WTC11 (cell line): ENCODE measurements at regions not wholly inside any gene's neighbourhood (a gene's known extent, or its start where the extent isn't known, plus 50 kb on each side); places are given as distances from the start of the nearest gene placed in this dataset.

Experiments used
- ATAC-seq: fragments of 200-7000 bp; cut with Tn5 transposase; 2 replicates; pipeline ENCODE4 v1.10.0; 2021; ENCODE audit warnings: mild to moderate bottlenecking, moderate library complexity
- CTCF ChIA-PET: fragments of 300-600 bp; sonication (Branson Sonifier 250); formaldehyde crosslinking; loops from one replicate; lab custom pipeline; 2021; ENCODE audit warnings: antibody characterized with exemption; lab: Charles Lee
- POLR2A ChIA-PET: fragments of 350-600 bp; sonication (Branson Sonifier 250); formaldehyde crosslinking; loops from one replicate; lab custom pipeline; 2021; ENCODE audit warnings: antibody characterized with exemption; lab: Charles Lee
- DNase-seq: peaks from one replicate; pipeline ENCODE4 v3.0.0; 2021; ENCODE audit warnings: low spot score
- H3K27ac Mint-ChIP-seq: 2 replicates; pipeline ENCODE4 v1.8.0; 2021; ENCODE audit warnings: mixed read lengths
- H3K27me3 Mint-ChIP-seq: 2 replicates; pipeline ENCODE4 v1.8.0; 2021; ENCODE audit warnings: low read depth, mild to moderate bottlenecking, moderate library complexity, mixed read lengths
- H3K36me3 Mint-ChIP-seq: 2 replicates; pipeline ENCODE4 v1.8.0; 2021; ENCODE audit warnings: mixed read lengths
- H3K4me1 Mint-ChIP-seq: 2 replicates; pipeline ENCODE4 v1.8.0; 2022; ENCODE audit warnings: mixed read lengths
- H3K4me3 Mint-ChIP-seq: 2 replicates; pipeline ENCODE4 v1.8.0; 2021; ENCODE audit warnings: mild to moderate bottlenecking, moderate library complexity, mixed read lengths
- H3K9me3 Mint-ChIP-seq: 2 replicates; pipeline ENCODE4 v1.8.0; 2021; ENCODE audit warnings: mixed read lengths
- ATF1 ChIP-seq: sonication (generic); formaldehyde crosslinking; IDR thresholded peaks from 2 replicates; pipeline ENCODE4 v1.8.1; 2023; ENCODE audit warnings: mild to moderate bottlenecking, moderate library complexity, missing genetic modification reagents
- ATF2 ChIP-seq: sonication (generic); formaldehyde crosslinking; IDR thresholded peaks from 2 replicates; pipeline ENCODE4 v1.8.1; 2022; ENCODE audit warnings: low read depth, missing genetic modification reagents, borderline replicate concordance
- ATF3 ChIP-seq: sonication (generic); formaldehyde crosslinking; conservative IDR thresholded peaks from 2 replicates; pipeline ENCODE4 v1.8.1; 2022; ENCODE audit warnings: mild to moderate bottlenecking, missing genetic modification reagents
- E2F1 ChIP-seq: sonication (generic); formaldehyde crosslinking; IDR thresholded peaks from 2 replicates; pipeline ENCODE4 v1.8.0; 2022; ENCODE audit warnings: mild to moderate bottlenecking, missing genetic modification reagents
- EMX1 ChIP-seq: fragments of 250-450 bp; sonication (Bioruptor Pico); IDR thresholded peaks from 2 replicates; pipeline ENCODE4 v1.8.0; 2021; ENCODE audit warnings: mild to moderate bottlenecking
- ESRRA ChIP-seq: sonication (generic); formaldehyde crosslinking; IDR thresholded peaks from 2 replicates; pipeline ENCODE4 v1.8.1; 2022; ENCODE audit warnings: mild to moderate bottlenecking, missing genetic modification reagents, borderline replicate concordance
- FOXJ3 ChIP-seq: sonication (generic); formaldehyde crosslinking; IDR thresholded peaks from 2 replicates; pipeline ENCODE4 v1.9.0; 2021; ENCODE audit warnings: missing genetic modification reagents, mild to moderate bottlenecking, borderline replicate concordance
- FOXK1 ChIP-seq: sonication (generic); formaldehyde crosslinking; IDR thresholded peaks from 2 replicates; pipeline ENCODE4 v1.8.0; 2022; ENCODE audit warnings: mild to moderate bottlenecking, moderate library complexity, missing genetic modification reagents
- FOXP1 ChIP-seq: sonication (generic); formaldehyde crosslinking; IDR thresholded peaks from 2 replicates; pipeline ENCODE4 v1.8.0; 2022; ENCODE audit warnings: missing genetic modification reagents, mild to moderate bottlenecking, moderate library complexity, borderline replicate concordance
- HMGA2 ChIP-seq: fragments of 250-450 bp; sonication (Bioruptor Pico); IDR thresholded peaks from 2 replicates; pipeline ENCODE4 v1.4.0; 2021; ENCODE audit warnings: mild to moderate bottlenecking, moderate library complexity
- IRF1 ChIP-seq: sonication (generic); formaldehyde crosslinking; IDR thresholded peaks from 2 replicates; pipeline ENCODE4 v1.8.0; 2023; ENCODE audit warnings: missing genetic modification reagents
- NFATC4 ChIP-seq: fragments of 250-450 bp; sonication (Bioruptor Pico); IDR thresholded peaks from 2 replicates; pipeline ENCODE4 v1.9.0; 2021; ENCODE audit warnings: mild to moderate bottlenecking
- PRDM15 ChIP-seq: sonication (generic); formaldehyde crosslinking; IDR thresholded peaks from 2 replicates; pipeline ENCODE4 v1.8.0; 2022; ENCODE audit warnings: missing genetic modification reagents
- PRRX2 ChIP-seq: fragments of 250-450 bp; sonication (Bioruptor Pico); IDR thresholded peaks from 2 replicates; pipeline ENCODE4 v1.8.0; 2021; ENCODE audit warnings: mild to moderate bottlenecking
- SMAD4 ChIP-seq: sonication (generic); formaldehyde crosslinking; IDR thresholded peaks from 2 replicates; pipeline ENCODE4 v1.8.0; 2022; ENCODE audit warnings: mild to moderate bottlenecking, missing genetic modification reagents
- SP1 ChIP-seq: sonication (generic); formaldehyde crosslinking; conservative IDR thresholded peaks from 2 replicates; pipeline ENCODE4 v1.8.1; 2022; ENCODE audit warnings: missing genetic modification reagents
- TP53 ChIP-seq: sonication (generic); formaldehyde crosslinking; IDR thresholded peaks from 2 replicates; pipeline ENCODE4 v1.8.1; 2023; ENCODE audit warnings: mild to moderate bottlenecking, missing genetic modification reagents
- ZBTB21 ChIP-seq: sonication (generic); formaldehyde crosslinking; IDR thresholded peaks from 2 replicates; pipeline ENCODE4 v1.8.1; 2023; ENCODE audit warnings: mild to moderate bottlenecking, missing genetic modification reagents, borderline replicate concordance
- ZNF121 ChIP-seq: sonication (generic); formaldehyde crosslinking; IDR thresholded peaks from 2 replicates; pipeline ENCODE4 v1.8.0; 2023; ENCODE audit warnings: missing genetic modification reagents
- ZNF317 ChIP-seq: sonication (generic); formaldehyde crosslinking; IDR thresholded peaks from 2 replicates; pipeline ENCODE4 v1.8.1; 2023; ENCODE audit warnings: low read depth, mild to moderate bottlenecking, moderate library complexity, missing genetic modification reagents, borderline replicate concordance
- ZNF532 ChIP-seq: fragments of 250-450 bp; sonication (Bioruptor Pico); IDR thresholded peaks from 2 replicates; pipeline ENCODE4 v1.9.0; 2021; ENCODE audit warnings: mild to moderate bottlenecking, borderline replicate concordance
- ZSCAN18 ChIP-seq: fragments of 250-450 bp; sonication (Bioruptor Pico); IDR thresholded peaks from 2 replicates; pipeline ENCODE4 v2.1.2; 2022; ENCODE audit warnings: mild to moderate bottlenecking, moderate library complexity

GRCh38 chr2:240365971-240366471, 69.4 kb upstream of the GPC1 start (continued):
- TF ChIP-seq ATF3 = no peak

GRCh38 chr2:240366901-240367300, 68.6 kb upstream of the GPC1 start:
- H3K36me3 Mint-ChIP-seq = no peaks in the 10 kb centered on the region; the same call in 1 of the 2 replicates
- CTCF ChIA-PET = no interaction called here
- no peaks in the 10 kb centered on the region; the same call in 1 of the 2 replicates for H3K27me3 Mint-ChIP-seq
- H3K9me3 Mint-ChIP-seq = peaks cover 4% of the 10 kb centered on the region; the same call in 1 of the 2 replicates
- no peak for DNase-seq
- peaks cover 4% of the 10 kb centered on the region; the same call in 1 of the 2 replicates for H3K4me1 Mint-ChIP-seq
- TF ChIP-seq HMGA2 (CRISPR knock-in tag) (no peak), ATF2 (CRISPR knock-in tag) (no peak), ZSCAN18 (CRISPR knock-in tag) (no peak), EMX1 (CRISPR knock-in tag) (no peak), ZNF532 (no peak), NFATC4 (no peak), SP1 (no peak), ZBTB21 (CRISPR knock-in tag) (no peak), FOXJ3 (CRISPR knock-in tag) (no peak), ZNF317 (CRISPR knock-in tag) (no peak), ESRRA (CRISPR knock-in tag) (no peak)
- no peak for ATAC-seq
- POLR2A ChIA-PET = no interaction called here
- H3K4me3 Mint-ChIP-seq = no peak overlapping the region
- H3K27ac Mint-ChIP-seq = no peak overlapping the region

- no peaks in the 10 kb centered on the region; the same call in 1 of the 2 replicates for H3K27me3 Mint-ChIP-seq
- POLR2A ChIA-PET = no interaction called here
- CTCF ChIA-PET = no interaction called here
- H3K4me1 Mint-ChIP-seq = peaks cover 4% of the 10 kb centered on the region; the same call in 1 of the 2 replicates
- H3K27ac Mint-ChIP-seq = no peak overlapping the region
- no peak overlapping the region for H3K4me3 Mint-ChIP-seq
- H3K9me3 Mint-ChIP-seq = no peaks in the 10 kb centered on the region
- no peak for ATAC-seq
- no peaks in the 10 kb centered on the region for H3K36me3 Mint-ChIP-seq
- DNase-seq = no peak
- TF ChIP-seq FOXK1 (CRISPR knock-in tag) (no peak), PRDM15 (CRISPR knock-in tag) (no peak), ATF1 (CRISPR knock-in tag) (no peak), IRF1 (CRISPR knock-in tag) (no peak), ZNF121 (CRISPR knock-in tag) (no peak), PRRX2 (CRISPR knock-in tag) (no peak), TP53 (CRISPR knock-in tag) (no peak), E2F1 (CRISPR knock-in tag) (no peak), ZNF317 (CRISPR knock-in tag) (no peak), FOXP1 (CRISPR knock-in tag) (no peak), SMAD4 (CRISPR knock-in tag) (no peak)
These were observed 67.7 kb upstream of the GPC1 start for GRCh38 chr2:240367721-240368120.
